HG02588 (cell line): ENCODE measurements at regions not wholly inside any gene's neighbourhood (a gene's known extent, or its start where the extent isn't known, plus 50 kb on each side); places are given as distances from the start of the nearest gene placed in this dataset.

Source experiments
- ATAC-seq: cut with Tn5 transposase; IDR thresholded peaks from one replicate; pipeline ENCODE4 v1.9.1; 2021; ENCODE audit warnings: mild to moderate bottlenecking, moderate library complexity; ENCODE audit not compliant: unreplicated experiment

GRCh38 chr9:88751781-88752180 is 216.8 kb downstream of the NXNL2 start:
- no peak for ATAC-seq

- ATAC-seq, result no peak
Measured at GRCh38 chr9:88753691-88754367, 218.9 kb downstream of the NXNL2 start.

GRCh38 chr9:88754452-88754851 is 219.5 kb downstream of the NXNL2 start:
- no peak for ATAC-seq

- no peak for ATAC-seq
Measured at GRCh38 chr9:88754886-88755285, 219.9 kb downstream of the NXNL2 start.

GRCh38 chr9:88757406-88758010 is 222.5 kb downstream of the NXNL2 start:
- ATAC-seq, result no peak

GRCh38 chr9:88759364-88759763 is 224.4 kb downstream of the NXNL2 start:
- no peak for ATAC-seq

- no peak for ATAC-seq
Measured at GRCh38 chr9:88766778-88767503, 224.3 kb upstream of the S1PR3 start.

- ATAC-seq, result no peak
Measured at GRCh38 chr9:88767504-88767790, 223.8 kb upstream of the S1PR3 start.

- ATAC-seq, result no peak
Measured at GRCh38 chr9:88772575-88772974, 218.7 kb upstream of the S1PR3 start.

- no peak for ATAC-seq
Measured at GRCh38 chr9:88773126-88773525, 218.1 kb upstream of the S1PR3 start.

- ATAC-seq, result no peak
Measured at GRCh38 chr9:88773627-88774244, 217.5 kb upstream of the S1PR3 start.

- no peak for ATAC-seq
Measured at GRCh38 chr9:88775037-88775471, 216.2 kb upstream of the S1PR3 start.

GRCh38 chr9:88775559-88775958 is 215.7 kb upstream of the S1PR3 start:
- ATAC-seq, result no peak

GRCh38 chr9:88775966-88776365 is 215.3 kb upstream of the S1PR3 start:
- no peak for ATAC-seq

GRCh38 chr9:88776717-88777497 is 214.4 kb upstream of the S1PR3 start:
- ATAC-seq, result no peak

GRCh38 chr9:88777498-88778312 is 213.6 kb upstream of the S1PR3 start:
- ATAC-seq, result no peak

GRCh38 chr9:88781628-88782391 is 209.5 kb upstream of the S1PR3 start:
- no peak for ATAC-seq

GRCh38 chr9:88782931-88783710 is 208.1 kb upstream of the S1PR3 start:
- ATAC-seq, result no peak

- no peak for ATAC-seq
Measured at GRCh38 chr9:88783711-88784083, 207.6 kb upstream of the S1PR3 start.
